SK-N-SH (cell line): ENCODE measurements at regions not wholly inside any gene's neighbourhood (a gene's known extent, or its start where the extent isn't known, plus 50 kb on each side); places are given as distances from the start of the nearest gene placed in this dataset.
A peak's percentile ranks its signal among the peaks of the same experiment; 100 is the strongest.

Source experiments
- CTCF ChIA-PET: fragments of 300-600, 350-600 bp; formaldehyde crosslinking; extraction: SDS; loops from one replicate; lab custom pipeline; 2021; lab: Yijun Ruan, JAX
- POLR2A ChIA-PET: fragments of 350-600 bp; sonication (Branson Sonifier 250); formaldehyde crosslinking; extraction: SDS; loops from one replicate; lab custom pipeline; 2020; ENCODE audit warnings: antibody characterized with exemption, inconsistent platforms; lab: Yijun Ruan, JAX
- DNase-seq: peaks from one replicate; pipeline ENCODE4 v3.0.0; 2012
- H2AFZ ChIP-seq: fragments of 200-600 bp; sonication (generic); 2 replicates; pipeline ENCODE4 v1.8.1; 2016; ENCODE audit warnings: antibody characterized with exemption, mild to moderate bottlenecking, low read depth
- H3F3A ChIP-seq: fragments of 200-600 bp; sonication (generic); replicated peaks from 2 replicates; pipeline ENCODE3; 2016; ENCODE audit warnings: antibody characterized with exemption, mild to moderate bottlenecking; ENCODE audit not compliant: insufficient read depth
- H3K27ac ChIP-seq, 2 experiments: fragments of 200-500 bp in 1 of 2; fragments of 200-600 bp in 1 of 2; sonication (Bioruptor generic) in 1 of 2; sonication (generic), shearing (Covaris generic) in 1 of 2; 2 replicates each; pipeline versions ENCODE4 v1.5.1 to v1.6.1; 2014 to 2016; ENCODE audit warnings: low read depth in 2 of 2, inconsistent platforms in 1 of 2, low read length in 1 of 2, mild to moderate bottlenecking in 1 of 2, mixed read lengths in 1 of 2
- H3K27me3 ChIP-seq: fragments of 200-600 bp; sonication (generic), shearing (Covaris generic); 2 replicates; pipeline ENCODE4 v1.6.1; 2016; ENCODE audit warnings: mixed run types; ENCODE audit not compliant: insufficient read depth
- H3K36me3 ChIP-seq, 2 experiments: fragments of 200-500 bp in 1 of 2; fragments of 200-600 bp in 1 of 2; sonication (Bioruptor generic) in 1 of 2; sonication (generic) in 1 of 2; replicated peaks in 1 of 2; 2 replicates each; pipeline versions ENCODE3 to v1.5.1; 2014 to 2016; ENCODE audit warnings: low read length in 1 of 2, mild to moderate bottlenecking in 1 of 2; ENCODE audit not compliant: insufficient read depth in 2 of 2, control insufficient read depth in 1 of 2
- H3K4me1 ChIP-seq, 2 experiments: fragments of 200-500 bp in 1 of 2; fragments of 200-600 bp in 1 of 2; sonication (Bioruptor generic) in 1 of 2; sonication (generic), shearing (Covaris generic) in 1 of 2; 2 replicates each; pipeline versions ENCODE4 v1.5.1 to v1.6.1; 2014 to 2016; ENCODE audit warnings: low read depth in 1 of 2, low read length in 1 of 2, mixed run types in 1 of 2; ENCODE audit not compliant: insufficient read depth in 2 of 2, control insufficient read depth in 1 of 2
- H3K4me2 ChIP-seq: fragments of 200-600 bp; sonication (generic), shearing (Covaris generic); 2 replicates; pipeline ENCODE4 v1.6.1; 2017; ENCODE audit warnings: mixed run types
- H3K4me3 ChIP-seq, 2 experiments: fragments of 200-500 bp in 1 of 2; fragments of 200-600 bp in 1 of 2; sonication (Bioruptor generic) in 1 of 2; sonication (generic), shearing (Covaris generic) in 1 of 2; 2 replicates each; pipeline versions ENCODE4 v1.5.1 to v1.8.1; 2014 to 2016; ENCODE audit warnings: low read depth in 2 of 2, inconsistent platforms in 1 of 2, low read length in 1 of 2, mild to moderate bottlenecking in 1 of 2, mixed read lengths in 1 of 2, moderate library complexity in 1 of 2
- H3K79me2 ChIP-seq: fragments of 200-600 bp; sonication (generic); 2 replicates; pipeline ENCODE4 v1.8.1; 2017; ENCODE audit warnings: mild to moderate bottlenecking; ENCODE audit not compliant: insufficient read depth
- H3K9ac ChIP-seq: fragments of 200-600 bp; sonication (generic); 2 replicates; pipeline ENCODE4 v1.6.1; 2017; ENCODE audit warnings: mixed run types
- H3K9me2 ChIP-seq: fragments of 200-600 bp; sonication (generic); 2 replicates; pipeline ENCODE4 v1.6.1; 2017; ENCODE audit warnings: mixed run types
- H3K9me3 ChIP-seq: fragments of 200-600 bp; sonication (generic); 2 replicates; pipeline ENCODE4 v1.6.1; 2017; ENCODE audit warnings: mixed run types, mild to moderate bottlenecking, moderate library complexity
- H4K20me1 ChIP-seq: fragments of 200-600 bp; sonication (generic); 2 replicates; pipeline ENCODE4 v1.6.1; 2017; ENCODE audit warnings: mild to moderate bottlenecking, mixed run types; ENCODE audit not compliant: insufficient read depth
- CTCF ChIP-seq: fragments of 200-600 bp; sonication (generic); IDR thresholded peaks from 2 replicates; pipeline ENCODE4 v1.6.1; 2017; ENCODE audit warnings: antibody characterized with exemption, mild to moderate bottlenecking, moderate library complexity
- ELF1 ChIP-seq: IDR thresholded peaks from 2 replicates; pipeline ENCODE4 v1.4.0; 2012
- EZH2phosphoT487 ChIP-seq: fragments of 200-600 bp; sonication (generic); IDR thresholded peaks from 2 replicates; pipeline ENCODE4 v1.6.1; 2017; ENCODE audit warnings: low read depth, mixed run types, mild to moderate bottlenecking, antibody characterized with exemption, moderate library complexity, borderline replicate concordance
- FOSL2 ChIP-seq: IDR thresholded peaks from 2 replicates; pipeline ENCODE4 v1.4.0; 2012; ENCODE audit warnings: low read depth, mild to moderate bottlenecking, moderate library complexity, borderline replicate concordance
- IRF3 ChIP-seq: fragments of 150-350 bp; IDR thresholded peaks from 2 replicates; pipeline ENCODE4 v1.6.1; 2016; ENCODE audit warnings: mild to moderate bottlenecking, low read depth, low read length
- MAX ChIP-seq: IDR thresholded peaks from 2 replicates; pipeline ENCODE4 v1.4.0; 2012; ENCODE audit warnings: low read depth
- MEF2A ChIP-seq: IDR thresholded peaks from 2 replicates; pipeline ENCODE4 v1.4.0; 2012; ENCODE audit warnings: low read depth, borderline replicate concordance
- NFIC ChIP-seq: IDR thresholded peaks from 2 replicates; pipeline ENCODE4 v1.4.0; 2012; ENCODE audit warnings: borderline replicate concordance
- NRF1 ChIP-seq: IDR thresholded peaks from 2 replicates; pipeline ENCODE4 v1.6.1; 2012; ENCODE audit warnings: low read depth, mild to moderate bottlenecking, low read length
- PBX3 ChIP-seq: IDR thresholded peaks from 2 replicates; pipeline ENCODE4; 2012
- RCOR1 ChIP-seq: fragments of 150-350 bp; IDR thresholded peaks from 2 replicates; pipeline ENCODE4 v1.6.1; 2017; ENCODE audit warnings: antibody characterized with exemption, low read length
- REST ChIP-seq: IDR thresholded peaks from 2 replicates; pipeline ENCODE4 v1.6.1; 2012; ENCODE audit warnings: mild to moderate bottlenecking, low read depth, low read length, moderate library complexity
- RFX5 ChIP-seq: IDR thresholded peaks from 2 replicates; pipeline ENCODE4 v1.6.1; 2012; ENCODE audit warnings: mild to moderate bottlenecking, improper control_type of control experiment, low read length
- SIN3A ChIP-seq: IDR thresholded peaks from 2 replicates; pipeline ENCODE4 v1.6.1; 2012; ENCODE audit warnings: low read depth, mild to moderate bottlenecking, low read length, moderate library complexity, borderline replicate concordance
- SMC3 ChIP-seq: IDR thresholded peaks from 2 replicates; pipeline ENCODE4 v1.6.1; 2012; ENCODE audit warnings: low read depth, low read length, improper control_type of control experiment
- TCF12 ChIP-seq: IDR thresholded peaks from 2 replicates; pipeline ENCODE4 v1.4.0; 2012
- YY1 ChIP-seq: IDR thresholded peaks from 2 replicates; pipeline ENCODE4 v1.4.0; 2012; ENCODE audit warnings: low read depth, mild to moderate bottlenecking
- ZBTB33 ChIP-seq: IDR thresholded peaks from 2 replicates; pipeline ENCODE4 v1.4.0; 2012; ENCODE audit warnings: low read depth, borderline replicate concordance
- WGBS: methylation state at CpG from one replicate; pipeline ENCODE4 v1.1.6; 2017; ENCODE audit warnings: low lambda C conversion rate; 5-methylcytosine and 5-hydroxymethylcytosine counted together

- TF ChIP-seq REST (no peak), MAX (no peak), TCF12 (no peak), NRF1 (no peak), YY1 (no peak), PBX3 (no peak), CTCF (no peak), ELF1 (no peak), RFX5 (no peak), SMC3 (no peak), ZBTB33 (no peak)
Measured at GRCh38 chr2:55751966-55752365, 58.3 kb upstream of the PNPT1 start (continued).

GRCh38 chr2:55743583-55743982 lies 49.9 kb upstream of the PNPT1 start:
- ChIA-PET POLR2A (no interaction called here), CTCF (interaction anchor here (1.7 kb wide), 1 partner anchor 10 kb away, joined by 4 read pairs; no protein-coding TSS in a partner anchor)
- Histone ChIP-seq H3K9me2 (no peaks in the 10 kb centered on the region), H3F3A (no peaks in the 10 kb centered on the region), H3K4me2 (no peak overlapping the region), H3K9ac (no peak overlapping the region), H4K20me1 (no peaks in the 10 kb centered on the region), H3K27me3 (no peaks in the 10 kb centered on the region), H3K27ac (peak overlapping the region in 1 of 2 experiments; percentile 13; a peak in 1 of 4 replicates), H3K36me3 (no peaks in the 10 kb centered on the region), H3K4me3 (no peak overlapping the region), H3K9me3 (no peaks in the 10 kb centered on the region), H2AFZ (no peak overlapping the region), H3K4me1 (no peaks in the 10 kb centered on the region), H3K79me2 (no peaks in the 10 kb centered on the region)
- no peak for DNase-seq
- WGBS: 13% methylated on average over 1 of the region's 1 CpG
- TF ChIP-seq EZH2phosphoT487: no peak
- TF ChIP-seq RCOR1: no peak
- no peak for TF ChIP-seq REST
- no peak for TF ChIP-seq SIN3A
- peak; percentile 24; the same call in 1 of the 2 replicates for TF ChIP-seq FOSL2
- peak; percentile 15; the same call in 1 of the 2 replicates for TF ChIP-seq TCF12
- no peak for TF ChIP-seq NFIC
- TF ChIP-seq IRF3: no peak
- no peak for TF ChIP-seq MEF2A
